Cardiac fibroblast (primary cell): ENCODE measurements at regions not wholly inside any gene's neighbourhood (a gene's known extent, or its start where the extent isn't known, plus 50 kb on each side); places are given as distances from the start of the nearest gene placed in this dataset.

Experiments used
- DNase-seq, 2 donors: peaks; one replicate each; pipeline versions ENCODE4 v3.0.0 to v3.0.0-alpha.2; 2010; ENCODE audit warnings: low read depth in 2 of 2
- H3K4me3 ChIP-seq, 2 donors: replicated peaks in 1 of 2; 1 replicate in 1 of 2; 2 replicates in 1 of 2; pipeline ENCODE4 v1.5.1; 2011; ENCODE audit warnings: low read depth in 2 of 2, low read length in 2 of 2, mild to moderate bottlenecking in 2 of 2, moderate library complexity in 1 of 2
- CTCF ChIP-seq: IDR thresholded peaks from one replicate; pipeline ENCODE4 v1.5.1; 2011; ENCODE audit warnings: low read depth, mild to moderate bottlenecking, low read length, inconsistent platforms

DNA sequence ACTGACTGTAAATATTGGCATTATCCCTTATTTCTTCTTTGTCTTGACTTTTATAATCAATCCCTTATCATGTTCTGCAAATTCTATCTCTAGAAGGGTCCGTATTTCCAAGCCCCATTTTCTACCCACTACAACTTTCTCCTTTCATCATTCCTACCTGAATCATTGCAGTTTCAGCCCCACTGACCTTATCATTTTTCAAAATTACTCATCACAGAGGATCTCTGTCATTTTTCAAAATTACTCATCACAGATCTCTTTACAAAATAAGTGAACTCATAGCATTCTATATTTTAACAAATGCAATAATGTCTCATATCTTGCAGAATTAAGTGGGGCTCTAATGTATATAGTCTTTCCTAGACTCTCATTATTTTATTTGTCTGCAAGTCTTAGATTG lies 256.9 kb upstream of the COX7C start:
- no peak for DNase-seq
- no peak for TF ChIP-seq CTCF
- H3K4me3 ChIP-seq = no peak overlapping the region

DNA sequence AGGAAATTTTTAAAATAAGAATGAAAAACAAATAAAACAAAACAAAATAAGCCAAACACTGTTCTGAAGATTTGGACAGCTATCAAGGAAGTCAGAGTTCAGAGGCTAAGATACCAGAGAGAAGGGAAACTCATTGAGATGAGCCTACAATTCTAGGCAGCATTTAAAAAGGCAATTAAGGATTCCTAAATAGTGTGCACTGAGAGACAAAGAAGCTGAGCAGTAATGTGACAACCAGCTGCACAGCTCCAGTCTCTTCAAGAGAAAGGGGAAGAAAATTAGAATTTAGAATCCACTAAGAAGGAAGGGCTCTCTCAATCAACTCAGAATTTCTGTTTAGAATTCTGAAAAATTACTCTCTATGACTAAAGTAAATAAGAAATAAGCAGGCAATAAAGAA lies 246.7 kb upstream of the COX7C start:
- H3K4me3 ChIP-seq = no peak overlapping the region
- no peak for DNase-seq
- no peak for TF ChIP-seq CTCF

DNA sequence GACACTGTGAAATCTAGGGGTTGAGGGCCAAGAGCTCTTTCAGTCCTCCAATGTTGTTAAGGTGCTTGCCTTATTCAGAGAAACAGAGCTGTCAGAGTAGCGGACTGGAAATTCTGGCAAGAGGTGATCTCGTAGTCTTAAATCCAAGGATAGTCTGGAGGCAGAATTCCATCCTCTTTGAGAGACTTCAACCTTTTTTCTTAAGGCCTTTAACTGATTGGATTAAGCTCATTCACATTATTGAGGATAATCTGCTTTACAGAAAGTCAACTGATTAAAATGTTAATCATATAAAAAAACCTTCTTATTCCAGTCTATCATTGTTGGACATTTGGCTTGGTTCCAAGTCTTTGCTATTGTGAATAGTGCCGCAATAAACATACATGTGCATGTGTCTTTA lies 243.1 kb upstream of the COX7C start:
- H3K4me3 ChIP-seq = no peak overlapping the region
- TF ChIP-seq CTCF = no peak
- DNase-seq = no peak

- no peak for DNase-seq
- no peak overlapping the region for H3K4me3 ChIP-seq
- TF ChIP-seq CTCF = no peak
These were observed 241.5 kb upstream of the COX7C start for GRCh38 chr5:86376214-86376613.

GRCh38 chr5:86403190-86403589 lies 214.6 kb upstream of the COX7C start:
- TF ChIP-seq CTCF = no peak
- DNase-seq = no peak

DNA sequence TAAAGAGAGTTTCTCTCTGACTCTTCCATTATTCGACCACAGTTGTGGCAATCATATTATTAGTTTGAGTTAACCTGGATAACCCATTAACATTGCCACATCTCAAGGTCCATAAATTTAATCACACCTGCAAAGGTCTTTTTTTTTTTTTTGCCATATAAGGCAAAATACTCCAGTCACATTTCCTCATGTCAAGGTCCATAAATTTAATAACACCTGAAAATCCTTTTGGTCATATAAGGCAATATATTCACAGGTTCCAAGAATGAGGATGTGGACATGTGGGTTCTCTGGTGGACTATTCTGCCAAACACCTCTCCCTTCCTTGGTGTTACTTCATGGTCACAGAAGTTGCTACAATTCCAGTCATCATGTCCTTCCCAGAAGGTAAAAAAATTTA lies 213.5 kb upstream of the COX7C start:
- TF ChIP-seq CTCF = no peak
- no peak for DNase-seq
- H3K4me3 ChIP-seq = no peak overlapping the region

More at GRCh38 chr5:86403190-86403589, 214.6 kb upstream of the COX7C start:
- H3K4me3 ChIP-seq = no peak overlapping the region

- no peak for DNase-seq
- no peak for TF ChIP-seq CTCF
- H3K4me3 ChIP-seq = no peak overlapping the region
These were observed 210.0 kb upstream of the COX7C start for GRCh38 chr5:86407711-86408110.
